ENCODE measurements at regions not wholly inside any gene's neighbourhood (a gene's known extent, or its start where the extent isn't known, plus 50 kb on each side); places are given as distances from the start of the nearest gene placed in this dataset.
"Not testable (repeated sequence)": the region's sequence is repeated elsewhere in the genome, so short reads cannot be mapped to it uniquely, and the experiment has no call there.

GRCh38 chrX:34576864-34577263, 80.2 kb downstream of the TMEM47 start:
- DNase-seq = no peak

GRCh38 chrX:34565981-34566380, 91.1 kb downstream of the TMEM47 start:
- no peak for DNase-seq

- no peak for DNase-seq
Measured at GRCh38 chrX:34563804-34564203, 93.3 kb downstream of the TMEM47 start.

- DNase-seq = no peak
Measured at GRCh38 chrX:34563061-34563460, 94.0 kb downstream of the TMEM47 start.

GRCh38 chrX:34562006-34562405, 95.1 kb downstream of the TMEM47 start:
- DNase-seq = no peak

- DNase-seq = no peak
Measured at GRCh38 chrX:34560180-34560579, 96.9 kb downstream of the TMEM47 start.

- no peak for DNase-seq
Measured at GRCh38 chrX:34559325-34559724, 97.8 kb downstream of the TMEM47 start.

- no peak for DNase-seq
Measured at GRCh38 chrX:34557733-34558132, 99.4 kb downstream of the TMEM47 start.

GRCh38 chrX:34555481-34555880, 101.6 kb downstream of the TMEM47 start:
- no peak for DNase-seq

GRCh38 chrX:34546366-34546765, 110.7 kb downstream of the TMEM47 start:
- no peak for DNase-seq

GRCh38 chrX:34528081-34528480, 129.0 kb downstream of the TMEM47 start:
- no peak for DNase-seq

- DNase-seq = no peak
Measured at GRCh38 chrX:34521563-34521962, 135.5 kb downstream of the TMEM47 start.

GRCh38 chrX:34509394-34509793, 147.7 kb downstream of the TMEM47 start:
- DNase-seq = no peak

GRCh38 chrX:34503119-34503518, 154.0 kb downstream of the TMEM47 start:
- no peak for DNase-seq

GRCh38 chrX:34493086-34493485, 164.0 kb downstream of the TMEM47 start:
- no peak for DNase-seq

GRCh38 chrX:34491126-34491525, 166.0 kb downstream of the TMEM47 start:
- no peak for DNase-seq

GRCh38 chrX:34487364-34487763, 169.7 kb downstream of the TMEM47 start:
- DNase-seq = no peak

GRCh38 chrX:34483980-34484379, 173.1 kb downstream of the TMEM47 start:
- DNase-seq = no peak

- no peak for DNase-seq
Measured at GRCh38 chrX:34470507-34470906, 186.6 kb downstream of the TMEM47 start.

GRCh38 chrX:34467437-34467836, 189.6 kb downstream of the TMEM47 start:
- no peak for DNase-seq

GRCh38 chrX:34463220-34463619, 193.9 kb downstream of the TMEM47 start:
- DNase-seq = not testable (repeated sequence)

GRCh38 chrX:34457850-34458249, 199.2 kb downstream of the TMEM47 start:
- not testable (repeated sequence) for DNase-seq

GRCh38 chrX:34437586-34437985, 219.5 kb downstream of the TMEM47 start:
- no peak for DNase-seq

GRCh38 chrX:34426334-34426733, 230.8 kb downstream of the TMEM47 start:
- DNase-seq = no peak

- DNase-seq = no peak
Measured at GRCh38 chrX:34406580-34406979, 250.5 kb downstream of the TMEM47 start.

Data from tongue (tissue), 1 donor.